ENCODE measurements at regions not wholly inside any gene's neighbourhood (a gene's known extent, or its start where the extent isn't known, plus 50 kb on each side); places are given as distances from the start of the nearest gene placed in this dataset.
"Not testable (repeated sequence)": the region's sequence is repeated elsewhere in the genome, so short reads cannot be mapped to it uniquely, and the experiment has no call there.

- no peak for DNase-seq (ENCODE audit: low read depth)
Measured at GRCh38 chr2:196486146-196486545, 153.4 kb upstream of the CCDC150 start.

DNA sequence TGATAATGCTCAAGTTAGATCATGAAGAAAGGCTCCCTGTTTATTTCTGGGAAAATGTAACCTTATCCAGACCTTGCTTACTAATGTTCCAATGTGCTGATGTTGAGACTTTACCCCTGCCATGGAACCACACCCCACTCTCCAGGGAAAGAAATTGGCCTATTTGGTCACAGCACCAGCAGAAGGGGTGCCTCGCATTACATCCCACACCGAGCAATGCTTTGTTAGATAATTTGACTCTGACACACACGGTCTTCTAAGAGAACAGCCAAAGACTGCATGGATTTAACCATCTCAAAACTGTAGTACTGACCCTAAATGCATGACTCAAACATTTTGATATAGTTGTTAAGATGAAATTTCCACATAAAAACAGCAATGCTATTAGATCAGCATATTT lies 152.1 kb upstream of the CCDC150 start:
- no peak for DNase-seq (ENCODE audit: low read depth)

GRCh38 chr2:196489371-196489770 lies 150.1 kb upstream of the CCDC150 start:
- no peak for DNase-seq (ENCODE audit: low read depth)

DNA sequence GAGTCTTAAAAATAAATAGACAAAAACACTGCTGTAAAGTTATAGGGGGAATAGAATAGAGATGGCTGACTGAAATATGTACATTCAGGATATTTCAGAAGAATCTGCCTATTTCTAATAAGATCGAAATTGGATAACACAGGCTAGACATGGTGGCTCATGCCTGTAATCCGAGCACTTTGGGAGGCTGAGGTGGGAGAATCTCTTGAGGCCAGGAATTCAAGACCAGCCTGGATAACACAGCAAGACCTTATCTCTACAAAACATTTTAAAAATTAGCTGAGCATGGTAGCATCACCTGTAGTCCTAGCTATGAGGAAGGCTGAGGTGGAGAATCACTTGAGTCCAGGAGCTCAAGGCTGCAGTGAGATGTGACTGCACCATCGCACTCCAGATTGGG lies 146.6 kb upstream of the CCDC150 start:
- DNase-seq (ENCODE audit: low read depth), result no peak

- no peak for DNase-seq (ENCODE audit: low read depth)
Measured at GRCh38 chr2:196498962-196499361, 140.6 kb upstream of the CCDC150 start.

DNA sequence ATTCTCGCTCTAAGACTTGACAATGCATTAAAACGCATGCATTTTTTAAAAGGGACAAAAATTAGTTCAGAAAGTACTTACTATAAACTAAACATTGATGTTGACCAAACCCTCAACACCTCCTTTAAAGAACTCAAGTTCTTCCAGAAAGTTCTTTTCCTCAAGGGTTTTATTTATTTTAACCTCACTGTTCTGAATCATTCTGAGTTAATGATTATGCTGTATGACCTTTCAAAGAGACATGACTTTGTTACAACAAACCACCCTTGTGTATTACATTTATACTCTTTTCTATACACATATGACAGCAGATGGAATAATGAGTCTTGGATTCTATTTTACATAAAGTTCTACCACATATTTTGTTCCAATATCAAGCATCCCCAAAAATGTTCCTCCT lies 139.8 kb upstream of the CCDC150 start:
- DNase-seq (ENCODE audit: low read depth), result no peak

DNA sequence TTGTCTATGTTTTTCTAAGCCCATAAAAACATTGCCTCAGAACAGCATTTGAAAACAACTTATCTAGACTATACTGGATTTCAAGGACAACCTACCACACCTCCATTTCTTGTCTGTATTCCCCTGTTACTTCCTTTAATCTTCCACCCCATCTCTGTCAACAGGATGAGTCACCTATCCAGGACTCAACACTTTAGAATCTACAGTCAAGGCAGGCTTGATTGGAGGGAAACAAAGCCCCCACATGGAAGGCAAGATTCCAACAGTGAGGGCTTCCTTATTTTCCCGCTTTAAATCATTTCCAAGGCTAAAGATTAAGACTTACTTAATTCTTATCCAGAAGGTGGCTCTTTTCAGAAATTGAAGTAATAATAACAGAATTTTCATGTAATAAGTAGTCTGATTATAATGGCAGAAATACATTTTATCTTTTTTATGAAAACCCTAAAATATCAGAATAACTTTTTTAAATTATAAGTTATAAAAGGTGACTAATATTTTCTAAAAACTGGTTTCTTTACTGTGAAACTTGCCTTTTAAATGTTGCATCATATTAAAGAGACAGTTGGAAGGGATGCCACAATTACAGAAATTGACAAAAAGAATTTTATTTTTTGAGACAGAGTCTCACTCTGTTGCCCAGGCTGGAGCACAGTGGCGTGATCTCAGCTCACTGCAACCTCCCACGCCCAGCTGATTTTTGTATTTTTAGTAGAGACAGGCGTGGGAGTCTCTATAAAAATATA lies 138.7 kb upstream of the CCDC150 start:
- DNase-seq (ENCODE audit: low read depth), result no peak

DNA sequence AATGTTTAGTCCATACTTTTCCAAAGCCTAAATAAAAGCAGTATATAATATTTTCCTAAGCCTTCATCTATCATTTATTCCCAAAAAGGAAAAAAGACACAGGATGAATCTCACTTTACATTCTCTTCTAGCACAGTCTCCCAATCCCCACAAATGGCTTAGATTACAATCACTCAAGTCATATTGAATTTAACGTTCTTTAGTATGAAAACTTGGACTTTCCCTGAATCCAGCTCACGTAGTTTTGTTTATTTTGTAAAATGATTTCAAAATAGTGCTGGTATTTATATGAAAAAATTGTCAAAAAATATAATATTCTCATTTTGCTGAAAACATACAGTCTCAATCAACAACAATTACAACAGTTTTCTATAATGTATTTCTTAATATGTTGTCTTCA lies 137.7 kb upstream of the CCDC150 start:
- no peak for DNase-seq (ENCODE audit: low read depth)

DNA sequence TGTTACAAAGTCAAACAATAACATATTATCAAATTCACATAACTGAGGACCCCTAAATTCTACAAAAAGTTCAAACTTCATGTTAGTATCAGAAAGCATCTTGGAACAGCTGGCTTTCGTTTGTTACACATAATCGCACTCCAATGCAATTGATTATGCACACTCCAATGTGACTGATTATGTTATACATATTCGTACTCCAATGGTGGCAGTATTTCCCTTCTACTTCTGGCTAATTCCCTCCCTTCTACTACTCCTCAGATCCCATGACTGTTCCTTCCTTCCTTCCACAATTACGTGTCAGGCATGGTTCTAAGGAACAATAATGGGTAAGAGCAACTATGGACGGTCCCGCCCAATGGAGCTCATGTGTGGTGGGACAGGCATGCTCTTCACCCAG lies 137.1 kb upstream of the CCDC150 start:
- DNase-seq (ENCODE audit: low read depth), result no peak

DNA sequence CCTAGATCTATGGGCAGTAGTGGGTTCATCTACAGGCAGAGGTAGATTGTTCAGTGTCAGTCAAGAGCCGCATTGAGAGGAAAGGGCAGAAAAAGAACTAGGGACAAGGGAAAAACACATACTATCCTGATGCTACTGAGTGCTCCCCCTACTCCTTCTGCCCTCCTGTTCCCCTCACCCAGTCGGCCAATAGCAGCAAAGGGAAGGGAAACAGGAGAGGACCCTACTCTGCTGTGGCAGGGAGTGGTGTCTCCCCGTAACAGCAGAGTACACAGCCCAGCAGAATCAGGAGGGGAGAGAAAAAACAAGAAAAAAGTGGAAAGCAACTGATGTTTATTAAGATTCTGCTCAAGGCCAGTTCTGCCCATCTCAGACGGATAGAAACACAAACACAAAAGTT lies 136.1 kb upstream of the CCDC150 start:
- DNase-seq (ENCODE audit: low read depth), result no peak

DNA sequence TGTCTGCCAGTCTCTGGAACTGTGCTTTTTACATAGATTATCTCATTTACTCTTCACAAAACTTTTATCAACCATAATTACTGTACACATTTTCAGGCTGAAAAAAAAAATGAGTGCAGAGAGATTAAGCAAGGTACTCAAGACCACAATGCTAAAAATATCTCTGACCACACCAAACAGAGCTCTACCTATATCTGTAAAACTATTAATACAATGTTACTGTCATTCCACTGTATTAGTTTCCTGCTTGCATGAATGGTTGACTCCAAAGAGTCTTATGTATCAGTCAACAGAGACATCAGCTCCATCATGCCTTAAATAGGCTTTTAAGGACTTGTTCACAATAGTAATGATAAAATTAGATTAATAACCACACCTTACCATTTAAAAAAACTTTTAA lies 134.7 kb upstream of the CCDC150 start:
- no peak for DNase-seq (ENCODE audit: low read depth)

DNA sequence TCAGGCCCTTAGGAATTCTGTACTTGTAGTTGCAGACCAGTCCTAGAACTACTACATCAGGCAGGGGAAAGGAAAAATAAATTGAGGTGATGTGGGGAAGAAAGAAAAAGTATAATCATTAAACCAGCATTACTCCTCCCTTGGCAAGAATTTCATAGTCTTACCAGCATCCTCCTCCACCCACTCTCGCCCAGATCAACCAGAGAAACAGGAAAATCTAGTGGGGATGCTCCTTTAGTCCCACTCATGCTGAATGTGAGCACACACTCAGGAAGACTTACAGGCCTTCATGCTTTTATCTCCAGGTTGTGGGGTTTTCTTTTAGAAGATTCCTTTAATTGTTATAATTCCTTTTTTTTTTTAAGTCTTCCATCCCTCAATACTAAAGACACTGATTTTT lies 129.3 kb upstream of the CCDC150 start:
- no peak for DNase-seq (ENCODE audit: low read depth)

GRCh38 chr2:196511258-196512168 lies 128.0 kb upstream of the CCDC150 start:
- DNase-seq (ENCODE audit: low read depth), result no peak

GRCh38 chr2:196513796-196514526 lies 125.6 kb upstream of the CCDC150 start:
- no peak for DNase-seq (ENCODE audit: low read depth)

GRCh38 chr2:196514641-196515040 lies 124.9 kb upstream of the CCDC150 start:
- no peak for DNase-seq (ENCODE audit: low read depth)

DNA sequence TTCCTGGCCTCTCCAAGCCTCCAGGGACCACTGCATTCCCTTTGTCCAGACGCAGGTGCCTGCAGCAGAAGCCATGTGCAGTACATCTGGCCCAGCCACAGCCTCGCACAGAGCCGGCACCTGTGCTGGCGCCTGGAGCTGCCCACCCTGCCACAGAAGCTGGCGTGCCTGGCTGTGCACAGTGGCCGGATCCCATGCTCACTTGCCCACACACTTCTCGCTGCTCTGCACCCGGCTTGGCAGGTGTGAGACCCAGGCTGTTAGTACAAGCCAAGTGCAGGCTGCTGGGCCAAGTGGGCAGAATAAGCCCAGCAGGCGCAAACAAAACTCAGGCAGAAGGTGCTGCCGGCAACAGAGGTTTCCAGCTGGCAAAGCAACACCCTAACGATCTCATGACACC lies 124.5 kb upstream of the CCDC150 start:
- no peak for DNase-seq (ENCODE audit: low read depth)

DNA sequence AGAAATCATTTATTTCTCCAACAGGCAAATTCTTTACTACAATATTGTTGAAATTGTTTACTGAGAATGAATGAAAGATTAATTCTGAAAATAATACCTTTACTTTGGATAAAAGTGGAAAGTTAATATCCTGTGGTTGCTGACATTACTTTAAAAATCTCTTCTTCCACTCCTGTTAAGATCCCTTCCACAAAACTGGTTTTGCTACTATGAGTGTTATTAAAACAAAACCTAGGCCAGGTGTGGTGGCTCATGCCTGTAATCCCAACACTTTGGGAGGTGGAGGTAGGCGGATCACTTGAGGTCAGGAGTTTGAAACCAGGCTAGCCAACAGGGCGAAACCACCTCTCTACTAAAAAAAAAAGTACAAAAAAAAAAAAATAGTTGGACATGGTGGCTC lies 123.9 kb upstream of the CCDC150 start:
- DNase-seq (ENCODE audit: low read depth), result no peak

GRCh38 chr2:196516564-196516963 lies 123.0 kb upstream of the CCDC150 start:
- no peak for DNase-seq (ENCODE audit: low read depth)

- DNase-seq (ENCODE audit: low read depth), result no peak
Measured at GRCh38 chr2:196520605-196521004, 118.9 kb upstream of the CCDC150 start.

GRCh38 chr2:196526981-196527725 lies 112.4 kb upstream of the CCDC150 start:
- DNase-seq (ENCODE audit: low read depth), result not testable (repeated sequence)

GRCh38 chr2:196528486-196529223 lies 110.9 kb upstream of the CCDC150 start:
- DNase-seq (ENCODE audit: low read depth), result no peak
